CD4-positive, alpha-beta T cell treated with Interleukin-6 for 4 hours (primary cell): ENCODE measurements at regions not wholly inside any gene's neighbourhood (a gene's known extent, or its start where the extent isn't known, plus 50 kb on each side); places are given as distances from the start of the nearest gene placed in this dataset.
"Not testable (repeated sequence)": the region's sequence is repeated elsewhere in the genome, so short reads cannot be mapped to it uniquely, and the experiment has no call there.

Experiments
- DNase-seq: peaks from one replicate; pipeline ENCODE4 v3.0.0-alpha.2; 2020; ENCODE audit warnings: mixed read lengths

GRCh38 chr7:46091071-46091470 lies 170.0 kb upstream of the IGFBP3 start:
- DNase-seq = no peak

DNA sequence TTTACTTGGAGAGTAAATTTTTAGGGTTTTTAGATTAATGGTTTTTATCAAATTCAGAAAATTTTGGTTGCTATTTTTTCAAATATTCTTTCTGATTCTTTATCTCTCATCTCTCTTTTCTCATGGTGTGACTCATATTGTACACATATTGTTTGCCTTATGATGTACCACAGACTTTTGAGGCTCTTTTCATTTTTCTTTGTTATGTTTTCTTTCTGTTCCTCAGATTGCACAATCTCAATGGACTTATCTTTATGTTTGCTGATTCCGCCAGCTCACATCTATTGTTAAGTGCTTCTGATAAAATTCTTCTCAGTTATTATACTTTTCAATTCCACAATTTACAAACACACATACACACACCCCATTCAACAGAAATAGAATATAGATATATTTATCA lies 168.2 kb upstream of the IGFBP3 start:
- no peak for DNase-seq

DNA sequence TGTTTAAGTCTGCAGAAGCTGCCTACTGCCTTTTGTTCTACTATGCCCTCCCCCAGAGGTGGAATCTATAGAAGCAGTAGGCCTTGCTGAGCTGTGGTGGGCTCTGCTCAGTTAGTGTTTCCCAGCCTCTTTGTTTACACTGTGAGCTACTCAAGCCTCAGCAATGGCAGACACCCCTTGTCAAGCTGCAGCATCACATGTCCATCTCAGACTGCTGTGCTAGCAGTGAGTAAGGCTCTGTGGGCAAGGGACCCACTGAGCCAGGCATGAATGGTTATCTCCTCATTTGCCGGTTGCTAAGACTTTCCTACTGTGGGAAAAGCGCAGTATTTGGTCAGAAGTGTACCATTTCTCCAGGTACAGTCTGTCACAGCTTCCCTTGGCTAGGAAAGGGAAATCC lies 167.4 kb upstream of the IGFBP3 start:
- DNase-seq = not testable (repeated sequence)

DNA sequence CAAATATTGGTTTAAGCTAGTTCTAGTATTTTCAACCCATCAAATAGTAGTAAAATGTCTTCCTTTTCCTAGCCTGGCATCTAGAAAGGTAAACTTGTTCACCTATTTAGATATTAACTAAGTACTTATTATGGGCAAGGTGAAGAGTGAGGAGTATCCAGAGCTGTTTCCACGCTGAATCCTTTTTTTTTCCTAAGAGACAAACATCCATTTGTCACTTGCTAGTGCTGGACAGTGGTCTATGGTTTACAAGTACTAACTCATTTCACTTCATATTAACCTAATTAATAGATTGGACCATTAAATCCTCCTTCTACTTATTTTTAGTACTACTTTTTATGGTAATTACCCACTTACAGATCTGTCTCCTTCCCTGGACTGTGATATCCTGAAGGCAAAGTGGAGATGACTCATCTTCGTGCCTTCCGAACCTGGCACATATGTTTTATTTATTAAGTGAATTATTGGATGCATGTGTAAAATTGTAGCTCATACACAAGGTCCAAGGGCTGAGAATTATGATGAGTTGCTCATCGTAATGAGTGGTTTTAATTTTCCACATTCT lies 159.6 kb upstream of the IGFBP3 start:
- no peak for DNase-seq

DNA sequence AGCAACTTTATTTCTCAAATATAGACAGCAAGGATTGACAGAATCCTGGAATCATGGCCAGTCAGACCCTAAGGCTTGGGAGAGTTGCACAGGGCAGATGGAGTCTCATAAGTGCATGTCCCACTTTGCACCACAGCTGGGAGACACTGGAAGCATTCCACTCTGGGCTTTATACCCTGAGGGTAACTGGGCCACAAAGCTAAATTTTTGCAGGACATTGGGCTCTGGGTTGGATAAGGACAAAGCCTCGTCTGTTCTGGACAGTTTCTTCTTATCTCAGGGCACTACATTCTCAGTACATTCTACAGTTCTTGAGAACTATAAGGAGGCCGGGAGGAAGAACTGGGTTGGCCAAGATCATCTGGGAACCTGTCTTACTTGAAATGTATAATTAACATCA lies 158.3 kb upstream of the IGFBP3 start:
- DNase-seq = no peak

- DNase-seq = no peak
Measured at GRCh38 chr7:46076527-46076926, 155.5 kb upstream of the IGFBP3 start.

GRCh38 chr7:46072722-46073121 lies 151.7 kb upstream of the IGFBP3 start:
- no peak for DNase-seq

DNA sequence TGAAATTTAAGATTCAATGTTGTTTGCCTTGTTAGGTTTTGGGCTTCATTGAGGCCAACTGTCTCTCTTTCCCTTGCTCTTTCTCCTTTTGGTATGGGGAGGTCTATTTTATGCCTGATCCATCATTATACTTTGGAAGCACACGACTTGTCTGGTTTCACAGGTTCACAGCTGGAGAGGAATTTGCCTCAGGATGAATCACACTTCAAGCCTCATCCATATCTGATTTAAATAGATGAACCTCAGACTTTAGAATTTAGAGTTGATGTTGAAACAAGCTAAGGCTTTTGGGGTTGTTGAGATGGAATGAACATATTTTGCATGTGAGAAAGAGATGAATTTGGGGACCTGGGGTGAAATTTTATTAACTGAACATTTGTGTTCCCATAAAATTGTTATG lies 150.5 kb upstream of the IGFBP3 start:
- DNase-seq = no peak

- DNase-seq = no peak
Measured at GRCh38 chr7:46071076-46071475, 150.0 kb upstream of the IGFBP3 start.

DNA sequence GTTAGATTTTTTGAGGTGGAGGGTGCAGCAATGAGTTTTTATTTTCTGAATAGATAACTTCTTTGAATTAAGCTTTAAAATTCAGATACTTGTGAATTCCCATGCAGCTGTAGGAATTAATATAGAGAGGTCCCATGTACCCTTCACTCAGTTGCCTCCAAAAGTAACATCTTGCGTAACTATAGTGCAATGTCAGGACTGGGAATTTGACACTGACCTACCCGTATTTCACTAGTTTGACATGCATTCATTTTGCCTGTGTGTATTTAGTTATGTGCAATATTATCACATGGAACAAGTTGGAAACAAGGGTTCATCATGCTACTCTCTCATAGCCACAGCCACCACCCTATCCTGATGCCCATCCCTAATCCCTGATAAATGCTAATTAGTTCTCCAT lies 147.1 kb upstream of the IGFBP3 start:
- no peak for DNase-seq

GRCh38 chr7:46059308-46060020 lies 138.4 kb upstream of the IGFBP3 start:
- DNase-seq = no peak

GRCh38 chr7:46058086-46058823 lies 137.2 kb upstream of the IGFBP3 start:
- no peak for DNase-seq

- no peak for DNase-seq
Measured at GRCh38 chr7:46054915-46055314, 133.8 kb upstream of the IGFBP3 start.

- no peak for DNase-seq
Measured at GRCh38 chr7:46054272-46054671, 133.2 kb upstream of the IGFBP3 start.

- DNase-seq = no peak
Measured at GRCh38 chr7:46047581-46047980, 126.5 kb upstream of the IGFBP3 start.

- DNase-seq = not testable (repeated sequence)
Measured at GRCh38 chr7:46043338-46043737, 122.3 kb upstream of the IGFBP3 start.

DNA sequence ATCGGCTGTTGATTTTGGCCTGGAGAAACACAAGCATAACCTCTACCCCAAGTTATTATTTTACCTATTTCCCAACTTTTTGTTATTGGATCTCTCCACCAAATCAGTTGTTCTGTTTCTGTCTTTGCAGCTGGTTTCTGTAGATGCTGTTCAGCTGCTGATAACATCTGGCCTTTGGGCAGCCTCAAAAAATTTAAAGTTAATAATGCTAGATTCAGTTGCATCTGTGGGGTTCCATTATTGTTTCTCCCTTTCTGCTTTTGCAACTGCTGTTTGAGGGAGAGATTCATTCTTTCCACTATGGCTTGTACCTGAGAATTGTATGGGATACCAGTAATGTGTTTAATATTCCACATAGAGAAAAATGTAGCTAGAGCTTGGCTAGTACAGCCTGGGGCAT lies 118.7 kb upstream of the IGFBP3 start:
- DNase-seq = not testable (repeated sequence)

DNA sequence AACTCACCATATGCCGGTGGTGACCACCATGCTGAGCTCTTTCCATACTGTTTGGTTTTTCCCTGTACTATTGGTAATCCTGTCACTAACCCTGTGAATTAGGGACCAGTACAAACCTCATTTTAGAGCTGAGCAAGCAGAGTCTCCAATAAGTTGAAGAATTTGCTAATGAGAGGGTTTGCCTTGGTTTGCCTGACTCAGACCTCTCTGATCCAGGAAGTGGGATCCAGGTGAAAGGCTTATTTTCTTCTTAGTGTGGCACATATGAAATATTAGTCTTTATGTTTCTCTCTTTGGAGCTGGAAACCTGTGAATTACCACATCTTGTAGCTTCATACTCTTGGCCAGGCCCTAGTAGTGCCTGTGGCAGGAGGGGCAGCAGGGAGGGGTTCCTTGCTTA lies 114.1 kb upstream of the IGFBP3 start:
- DNase-seq = no peak

DNA sequence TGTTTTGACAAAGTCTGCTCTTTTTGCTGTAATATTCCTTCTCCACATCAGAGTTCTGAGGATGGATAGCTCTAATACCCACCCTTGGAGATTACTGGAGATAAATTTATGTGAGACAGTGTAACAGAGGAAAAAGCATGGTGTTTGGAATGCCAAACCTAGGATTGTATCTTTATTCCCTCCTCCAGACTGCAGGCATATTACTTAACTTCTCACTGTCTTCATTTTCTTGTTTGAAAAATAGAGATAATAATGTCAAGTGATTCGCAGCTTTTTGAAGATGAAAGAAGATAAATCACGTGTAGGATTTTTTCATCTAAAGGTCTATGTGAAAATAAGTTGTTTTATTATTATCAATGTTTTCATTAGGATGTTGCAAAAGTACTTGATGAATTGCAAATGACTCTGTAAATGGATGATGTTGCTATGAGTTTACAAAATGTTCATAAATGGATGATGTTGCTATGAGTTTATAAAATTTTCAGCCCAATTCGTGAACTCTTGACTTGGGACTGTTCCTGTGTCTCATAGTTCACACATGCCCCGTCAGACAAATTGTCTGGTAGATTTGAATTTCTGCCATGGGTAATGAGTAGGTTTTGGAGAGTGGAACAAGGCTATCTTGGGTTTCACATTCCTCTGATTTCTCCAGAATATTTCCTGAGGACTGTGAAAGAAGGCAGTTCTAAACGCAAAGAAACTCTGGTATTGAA lies 113.1 kb upstream of the IGFBP3 start:
- DNase-seq = no peak

DNA sequence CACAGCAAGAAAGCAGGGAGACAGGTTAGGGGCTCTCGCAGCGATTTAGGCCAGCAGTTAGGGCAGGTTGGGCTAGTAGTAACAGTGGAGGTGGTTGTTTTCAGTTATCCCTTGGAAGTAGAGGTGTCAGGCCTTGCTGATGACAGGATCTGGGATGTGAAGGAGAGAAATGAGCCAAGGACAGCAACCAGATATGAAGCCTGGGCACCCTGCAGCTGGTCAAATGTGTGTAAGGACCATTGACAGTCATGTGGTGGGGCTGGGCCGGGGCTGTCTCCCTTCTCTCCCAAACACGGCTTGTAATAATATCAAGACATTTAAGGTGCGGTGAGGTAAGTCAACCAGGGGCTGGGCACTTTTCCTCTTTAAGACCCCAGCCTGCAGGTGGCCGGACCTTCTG lies 112.5 kb upstream of the IGFBP3 start:
- DNase-seq = no peak

DNA sequence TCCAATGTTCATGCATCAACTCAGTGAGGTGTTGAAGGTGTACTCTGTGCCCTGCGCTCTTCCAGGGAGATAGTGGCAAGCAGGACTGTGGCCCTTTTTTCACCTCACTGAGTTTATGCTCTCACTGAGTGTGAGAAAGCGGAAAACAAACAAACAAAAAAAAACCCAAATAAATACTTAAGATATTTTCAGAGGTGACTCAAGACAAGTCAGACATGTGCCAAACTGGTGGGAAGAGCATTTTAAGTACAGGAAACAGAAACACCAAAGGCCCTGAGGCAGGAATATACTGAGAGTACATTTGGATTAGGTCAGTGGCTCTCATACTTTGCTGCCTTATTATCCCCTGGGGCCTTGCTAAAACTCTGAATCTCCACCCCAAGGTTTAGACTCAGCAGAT lies 111.9 kb upstream of the IGFBP3 start:
- no peak for DNase-seq

DNA sequence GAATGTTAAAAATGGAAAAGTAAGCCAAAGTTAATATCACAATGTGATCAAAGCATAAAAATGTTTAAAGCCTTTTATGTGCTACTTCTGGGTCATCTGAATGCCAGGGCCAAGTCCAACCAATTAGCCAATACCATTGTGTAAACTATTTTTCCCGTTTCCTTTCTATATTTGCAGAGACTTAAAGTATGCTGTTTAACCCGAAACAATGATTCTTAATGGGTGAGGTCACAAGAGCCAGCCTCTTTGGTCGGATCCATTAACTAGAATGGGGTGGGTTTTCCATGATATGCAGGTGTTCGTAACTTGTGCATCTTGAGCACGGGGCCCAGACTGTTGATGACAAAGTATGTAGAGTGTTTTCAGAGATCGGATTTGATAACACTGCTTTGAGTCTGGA lies 111.3 kb upstream of the IGFBP3 start:
- DNase-seq = no peak

- DNase-seq = no peak
Measured at GRCh38 chr7:46029111-46029704, 108.1 kb upstream of the IGFBP3 start.
